GM23338 (cell line): ENCODE measurements at regions not wholly inside any gene's neighbourhood (a gene's known extent, or its start where the extent isn't known, plus 50 kb on each side); places are given as distances from the start of the nearest gene placed in this dataset.

Source experiments
- ATAC-seq: fragments of 200-7000 bp; cut with Tn5 transposase; 3 replicates; pipeline ENCODE4 v1.9.1; 2020
- DNase-seq: peaks from one replicate; pipeline ENCODE4 v3.0.0-alpha.2; 2015; ENCODE audit warnings: low spot score
- H2AFZ ChIP-seq: fragments of 200-600 bp; sonication (generic); 2 replicates; pipeline ENCODE4 v1.8.0; 2016; ENCODE audit warnings: antibody characterized with exemption, mild to moderate bottlenecking, moderate library complexity
- H3F3A ChIP-seq: fragments of 200-600 bp; sonication (generic); replicated peaks from 2 replicates; pipeline ENCODE4 v1.8.0; 2017; ENCODE audit warnings: antibody characterized with exemption, mixed run types, low read depth
- H3K27ac ChIP-seq: fragments of 200-600 bp; sonication (generic); 2 replicates; pipeline ENCODE4 v1.6.1; 2016; ENCODE audit warnings: low read depth
- H3K27me3 ChIP-seq: fragments of 200-600 bp; sonication (generic); 2 replicates; pipeline ENCODE4 v1.8.0; 2016; ENCODE audit warnings: mild to moderate bottlenecking, mixed run types, moderate library complexity; ENCODE audit not compliant: insufficient read depth
- H3K36me3 ChIP-seq: fragments of 200-600 bp; sonication (generic); 2 replicates; pipeline ENCODE4 v1.8.0; 2016; ENCODE audit warnings: mild to moderate bottlenecking; ENCODE audit not compliant: insufficient read depth
- H3K4me1 ChIP-seq: fragments of 200-600 bp; sonication (generic); 2 replicates; pipeline ENCODE4 v1.8.0; 2016; ENCODE audit warnings: mild to moderate bottlenecking, moderate library complexity; ENCODE audit not compliant: insufficient read depth
- H3K4me2 ChIP-seq: fragments of 200-600 bp; sonication (generic); 2 replicates; pipeline ENCODE4 v1.7.1; 2017; ENCODE audit warnings: mixed run types
- H3K4me3 ChIP-seq: fragments of 200-600 bp; sonication (generic); 2 replicates; pipeline ENCODE4 v1.6.1; 2016; ENCODE audit warnings: mixed run types
- H3K79me2 ChIP-seq: fragments of 200-600 bp; sonication (generic); replicated peaks from 2 replicates; pipeline ENCODE4 v1.8.0; 2017; ENCODE audit warnings: mild to moderate bottlenecking; ENCODE audit not compliant: insufficient read depth
- H3K9me2 ChIP-seq: fragments of 200-600 bp; sonication (generic); 2 replicates; pipeline ENCODE4 v1.8.0; 2017; ENCODE audit not compliant: insufficient read depth
- H4K20me1 ChIP-seq: fragments of 200-600 bp; sonication (generic); replicated peaks from 2 replicates; pipeline ENCODE4 v1.8.0; 2017; ENCODE audit warnings: mild to moderate bottlenecking; ENCODE audit not compliant: insufficient read depth
- H3K27ac Mint-ChIP-seq: 2 replicates; pipeline ENCODE4 v1.8.0; 2020; ENCODE audit warnings: inconsistent platforms, mild to moderate bottlenecking, moderate library complexity, mixed read lengths
- H3K27me3 Mint-ChIP-seq: 3 replicates; pipeline ENCODE4 v1.8.0; 2022; ENCODE audit warnings: low read depth, mild to moderate bottlenecking, moderate library complexity, mixed read lengths, inconsistent platforms; ENCODE audit not compliant: insufficient read depth, poor library complexity
- H3K36me3 Mint-ChIP-seq: 3 replicates; pipeline ENCODE4 v1.8.0; 2021; ENCODE audit warnings: low read depth, mild to moderate bottlenecking, inconsistent platforms, moderate library complexity, mixed read lengths
- H3K4me1 Mint-ChIP-seq: 3 replicates; pipeline ENCODE4 v1.8.0; 2020; ENCODE audit warnings: mild to moderate bottlenecking, inconsistent platforms, mixed read lengths
- H3K4me3 Mint-ChIP-seq: 3 replicates; pipeline ENCODE4 v1.8.0; 2021; ENCODE audit warnings: moderate library complexity, mild to moderate bottlenecking, inconsistent platforms, mixed read lengths
- H3K9me3 Mint-ChIP-seq: 3 replicates; pipeline ENCODE4 v1.8.0; 2020; ENCODE audit warnings: moderate library complexity, mild to moderate bottlenecking, inconsistent platforms, mixed read lengths
- CREB1 ChIP-seq: fragments of 250-450 bp; sonication (Bioruptor Pico); IDR thresholded peaks from 2 replicates; pipeline ENCODE4 v1.5.0; 2020; ENCODE audit warnings: low read depth, mild to moderate bottlenecking, moderate library complexity
- EZH2phosphoT487 ChIP-seq: fragments of 200-600 bp; sonication (generic); IDR thresholded peaks from one replicate; pipeline ENCODE4 v1.8.1; 2018; ENCODE audit warnings: antibody characterized with exemption; ENCODE audit not compliant: unreplicated experiment
- STAT1 ChIP-seq: IDR thresholded peaks from one replicate; pipeline ENCODE4 v1.6.1; 2016; ENCODE audit warnings: antibody characterized with exemption; ENCODE audit not compliant: unreplicated experiment
- ZNF114 ChIP-seq: fragments of 250-450 bp; sonication (Bioruptor Pico); IDR thresholded peaks from 2 replicates; pipeline ENCODE4 v1.5.0; 2020; ENCODE audit warnings: mild to moderate bottlenecking, moderate library complexity
- ZNF331 ChIP-seq: fragments of 250-450 bp; sonication (Bioruptor Pico); IDR thresholded peaks from 2 replicates; pipeline ENCODE4 v1.5.0; 2020; ENCODE audit warnings: low read depth, mild to moderate bottlenecking, moderate library complexity
- ZNF462 ChIP-seq: fragments of 250-450 bp; sonication (Bioruptor Pico); IDR thresholded peaks from 2 replicates; pipeline ENCODE4 v1.5.0; 2020; ENCODE audit warnings: mild to moderate bottlenecking, moderate library complexity
- TF ChIP-seq, protein P1 (sequence below): IDR thresholded peaks from 2 replicates; pipeline ENCODE4 v1.6.1; 2016; ENCODE audit warnings: antibody characterized with exemption

- no peak for TF ChIP-seq ZNF462 (CRISPR knock-in tag)
- no peak for TF ChIP-seq ZNF114 (CRISPR knock-in tag)
- no peak for TF ChIP-seq EZH2phosphoT487
- TF ChIP-seq STAT1 = no peak
Observed at GRCh38 chr4:119715490-119716445, 87.2 kb upstream of the PDE5A start (continued).

GRCh38 chr4:119709418-119709817, 80.8 kb upstream of the PDE5A start:
- no peak overlapping the region for H2AFZ ChIP-seq
- Mint-ChIP-seq H3K4me3 (no peak overlapping the region), H3K9me3 (peaks cover 26% of the 10 kb centered on the region), H3K27me3 (no peaks in the 10 kb centered on the region), H3K27ac (no peak overlapping the region), H3K4me1 (no peaks in the 10 kb centered on the region), H3K36me3 (peaks cover 15% of the 10 kb centered on the region)
- H3K36me3 ChIP-seq = no peaks in the 10 kb centered on the region; the same call in 1 of the 2 replicates
- H4K20me1 ChIP-seq = no peaks in the 10 kb centered on the region
- no peak overlapping the region for H3K4me2 ChIP-seq
- no peaks in the 10 kb centered on the region for H3K27me3 ChIP-seq
- H3K27ac ChIP-seq = no peak overlapping the region
- no peaks in the 10 kb centered on the region for H3K79me2 ChIP-seq
- H3K4me3 ChIP-seq = no peak overlapping the region
- no peaks in the 10 kb centered on the region for H3F3A ChIP-seq
- no peaks in the 10 kb centered on the region for H3K9me2 ChIP-seq
- no peak for DNase-seq
- ATAC-seq = no peak
- H3K4me1 ChIP-seq = no peaks in the 10 kb centered on the region
- TF ChIP-seq ZNF331 (CRISPR knock-in tag) = no peak
- TF ChIP-seq, protein P1, sequence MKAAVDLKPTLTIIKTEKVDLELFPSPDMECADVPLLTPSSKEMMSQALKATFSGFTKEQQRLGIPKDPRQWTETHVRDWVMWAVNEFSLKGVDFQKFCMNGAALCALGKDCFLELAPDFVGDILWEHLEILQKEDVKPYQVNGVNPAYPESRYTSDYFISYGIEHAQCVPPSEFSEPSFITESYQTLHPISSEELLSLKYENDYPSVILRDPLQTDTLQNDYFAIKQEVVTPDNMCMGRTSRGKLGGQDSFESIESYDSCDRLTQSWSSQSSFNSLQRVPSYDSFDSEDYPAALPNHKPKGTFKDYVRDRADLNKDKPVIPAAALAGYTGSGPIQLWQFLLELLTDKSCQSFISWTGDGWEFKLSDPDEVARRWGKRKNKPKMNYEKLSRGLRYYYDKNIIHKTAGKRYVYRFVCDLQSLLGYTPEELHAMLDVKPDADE = no peak
- no peak for TF ChIP-seq ZNF462 (CRISPR knock-in tag)
- no peak for TF ChIP-seq CREB1 (CRISPR knock-in tag)
- TF ChIP-seq ZNF114 (CRISPR knock-in tag) = no peak
